ENCODE measurements at regions not wholly inside any gene's neighbourhood (a gene's known extent, or its start where the extent isn't known, plus 50 kb on each side); places are given as distances from the start of the nearest gene placed in this dataset.

GRCh38 chr6:132937466-132937906 is 123.1 kb downstream of the RPS12 start:
- TF ChIP-seq CTCF (IDR thresholded peaks at IDR 0.05 in 8 of 11, conservative IDR thresholded peaks at IDR 0.05 in 3 of 11) (peak in 2 of 11 experiments; percentile 14 to 27), POLR2A (IDR thresholded peaks at IDR 0.05) (no peak)

All from spleen (tissue), 7 donors.